Parathyroid adenoma (tissue), 2 donors: ENCODE measurements at regions not wholly inside any gene's neighbourhood (a gene's known extent, or its start where the extent isn't known, plus 50 kb on each side); places are given as distances from the start of the nearest gene placed in this dataset.

Experiments
- H2AFZ ChIP-seq: fragments of 300-600 bp; sonication (generic); one replicate; pipeline ENCODE4 v1.7.0; 2017; ENCODE audit warnings: antibody characterized with exemption, mild to moderate bottlenecking
- H3K27ac ChIP-seq: fragments of 300-600 bp; sonication (generic); one replicate; pipeline ENCODE4 v1.7.0; 2017
- H3K27me3 ChIP-seq: fragments of 300-600 bp; sonication (generic); one replicate; pipeline ENCODE4 v1.7.0; 2017; ENCODE audit warnings: low read length; ENCODE audit not compliant: control insufficient read depth, insufficient read depth
- H3K36me3 ChIP-seq: fragments of 300-600 bp; sonication (generic); one replicate; pipeline ENCODE4 v1.7.0; 2017; ENCODE audit warnings: low read length; ENCODE audit not compliant: control insufficient read depth, insufficient read depth
- H3K4me1 ChIP-seq: fragments of 300-600 bp; sonication (generic); one replicate; pipeline ENCODE4 v1.7.0; 2017; ENCODE audit warnings: control low read depth
- H3K4me2 ChIP-seq: fragments of 300-600 bp; sonication (generic); one replicate; pipeline ENCODE4 v1.7.0; 2017; ENCODE audit warnings: low read length
- H3K4me3 ChIP-seq: fragments of 300-600 bp; sonication (generic); one replicate; pipeline ENCODE4 v1.7.0; 2017; ENCODE audit warnings: low read depth, low read length
- H3K79me2 ChIP-seq: fragments of 300-600 bp; sonication (generic); one replicate; pipeline ENCODE4 v1.7.0; 2017; ENCODE audit warnings: control low read depth
- H3K9ac ChIP-seq: fragments of 300-600 bp; sonication (generic); one replicate; pipeline ENCODE4 v1.7.0; 2017; ENCODE audit warnings: mild to moderate bottlenecking
- H3K9me3 ChIP-seq: fragments of 300-600 bp; sonication (generic); one replicate; pipeline ENCODE4 v1.7.0; 2017; ENCODE audit warnings: low read length; ENCODE audit not compliant: control insufficient read depth
- CTCF ChIP-seq: fragments of 300-600 bp; sonication (generic); IDR thresholded peaks from one replicate; pipeline ENCODE4 v1.7.0; 2017; ENCODE audit warnings: antibody characterized with exemption, mild to moderate bottlenecking
- donor health status: primary hyperparathyroidism.

- Histone ChIP-seq H3K4me1 (no peaks in the 10 kb centered on the region), H3K79me2 (no peaks in the 10 kb centered on the region), H3K27me3 (no peaks in the 10 kb centered on the region), H3K4me3 (no peak overlapping the region), H3K9me3 (no peaks in the 10 kb centered on the region), H3K36me3 (no peaks in the 10 kb centered on the region), H3K27ac (no peak overlapping the region), H3K9ac (no peak overlapping the region), H3K4me2 (no peak overlapping the region), H2AFZ (no peak overlapping the region)
- TF ChIP-seq CTCF: no peak
Observed at GRCh38 chr10:4477664-4478063, 348.3 kb upstream of the AKR1E2 start.

DNA sequence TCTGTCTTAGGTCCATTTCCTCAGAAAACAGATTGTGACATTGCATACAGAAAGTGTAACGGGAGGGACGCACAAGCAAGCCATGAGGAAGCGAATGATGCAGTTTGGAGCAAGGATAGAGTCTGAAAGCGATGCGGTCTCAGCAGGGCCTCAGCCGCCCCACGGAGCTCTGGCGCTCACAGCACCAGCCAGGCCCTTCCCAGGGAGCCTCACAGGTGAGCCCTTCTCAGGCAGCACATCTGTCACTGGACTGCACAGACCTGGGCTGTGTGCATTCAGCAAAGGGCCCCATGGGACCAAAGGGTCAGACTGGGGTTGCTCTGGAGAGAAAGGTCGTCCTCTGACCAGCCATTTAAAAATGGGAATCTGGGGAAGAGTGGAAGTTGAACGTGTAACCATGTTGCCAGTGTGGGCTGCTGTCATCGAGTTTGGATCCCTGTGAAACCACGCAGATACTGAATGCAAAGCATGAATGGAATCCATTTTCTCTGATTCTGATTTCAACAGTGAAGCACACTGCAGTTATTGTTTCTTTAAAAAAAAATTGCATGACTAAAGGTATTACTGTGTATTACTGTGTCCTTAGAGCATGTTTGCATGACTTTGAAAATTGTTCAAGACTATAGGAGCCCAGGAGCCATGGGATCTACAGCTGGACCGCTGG lies 350.0 kb upstream of the AKR1E2 start:
- H3K4me2 ChIP-seq: no peak overlapping the region
- H3K79me2 ChIP-seq: no peaks in the 10 kb centered on the region
- no peak overlapping the region for H2AFZ ChIP-seq
- H3K36me3 ChIP-seq: no peaks in the 10 kb centered on the region
- no peak overlapping the region for H3K4me3 ChIP-seq
- H3K9ac ChIP-seq: no peak overlapping the region
- no peaks in the 10 kb centered on the region for H3K4me1 ChIP-seq
- no peaks in the 10 kb centered on the region for H3K9me3 ChIP-seq
- no peak overlapping the region for H3K27ac ChIP-seq
- no peak for TF ChIP-seq CTCF
- H3K27me3 ChIP-seq: no peaks in the 10 kb centered on the region

DNA sequence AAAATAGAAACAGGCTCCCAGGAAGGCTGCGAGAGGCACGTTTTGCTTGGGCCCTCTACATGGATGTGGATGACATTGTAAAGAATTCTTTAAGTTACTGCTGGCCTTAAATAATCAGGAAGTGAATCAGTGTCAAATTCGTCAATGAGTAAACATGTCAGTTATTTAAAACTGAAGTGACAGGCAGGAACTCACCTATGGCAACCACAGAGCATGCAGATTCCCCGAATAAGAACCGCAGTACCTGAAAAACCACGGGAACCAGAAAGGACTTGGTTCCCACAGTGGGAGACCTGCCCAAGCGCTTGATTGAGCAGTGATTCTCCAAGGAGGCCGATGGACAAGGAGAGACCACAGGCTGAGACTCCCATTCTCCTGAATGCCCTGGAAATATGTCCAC lies 351.2 kb upstream of the AKR1E2 start:
- Histone ChIP-seq H3K36me3 (no peaks in the 10 kb centered on the region), H3K4me1 (no peaks in the 10 kb centered on the region), H3K27ac (no peak overlapping the region), H3K27me3 (no peaks in the 10 kb centered on the region), H3K4me2 (no peak overlapping the region), H3K9ac (no peak overlapping the region), H3K4me3 (no peak overlapping the region), H3K9me3 (no peaks in the 10 kb centered on the region), H2AFZ (no peak overlapping the region), H3K79me2 (no peaks in the 10 kb centered on the region)
- no peak for TF ChIP-seq CTCF

GRCh38 chr10:4473977-4474376 lies 352.0 kb upstream of the AKR1E2 start:
- no peak for TF ChIP-seq CTCF
- Histone ChIP-seq H3K4me1 (no peaks in the 10 kb centered on the region), H2AFZ (no peak overlapping the region), H3K79me2 (no peaks in the 10 kb centered on the region), H3K9ac (no peak overlapping the region), H3K27ac (no peak overlapping the region), H3K4me2 (no peak overlapping the region), H3K9me3 (no peaks in the 10 kb centered on the region), H3K4me3 (no peak overlapping the region), H3K27me3 (no peaks in the 10 kb centered on the region), H3K36me3 (no peaks in the 10 kb centered on the region)

GRCh38 chr10:4472190-4472904 lies 353.7 kb upstream of the AKR1E2 start:
- Histone ChIP-seq H3K4me3 (no peak overlapping the region), H3K27me3 (no peaks in the 10 kb centered on the region), H3K9me3 (no peaks in the 10 kb centered on the region), H2AFZ (no peak overlapping the region), H3K4me2 (no peak overlapping the region), H3K4me1 (no peaks in the 10 kb centered on the region), H3K27ac (no peak overlapping the region), H3K36me3 (no peaks in the 10 kb centered on the region), H3K79me2 (no peaks in the 10 kb centered on the region), H3K9ac (no peak overlapping the region)
- no peak for TF ChIP-seq CTCF
